HEK293 (cell line): ENCODE measurements at regions not wholly inside any gene's neighbourhood (a gene's known extent, or its start where the extent isn't known, plus 50 kb on each side); places are given as distances from the start of the nearest gene placed in this dataset.

ENCODE experiments used
- CTCF ChIA-PET: fragments of 350-600 bp; formaldehyde crosslinking; extraction: SDS; loops from one replicate; lab custom pipeline; 2021; ENCODE audit warnings: antibody characterized with exemption; lab: Yijun Ruan, JAX
- POLR2A ChIA-PET: fragments of 300-600 bp; formaldehyde crosslinking; extraction: SDS; loops from one replicate; lab custom pipeline; 2020; ENCODE audit warnings: antibody characterized with exemption, inconsistent platforms; lab: Yijun Ruan, JAX
- H3K27ac ChIP-seq: fragments of 200-500 bp; sonication (Bioruptor generic); 2 replicates; pipeline ENCODE4 v1.5.1; 2014; ENCODE audit warnings: low read depth, low read length, control low read depth, inconsistent platforms; ENCODE audit errors: extremely low read depth
- H3K36me3 ChIP-seq, 2 experiments: fragments of 200-500 bp in 1 of 2; sonication (Bioruptor generic) in 1 of 2; 1 replicate in 1 of 2; 2 replicates in 1 of 2; pipeline ENCODE4 v1.5.1; 2014 to 2017; ENCODE audit warnings: inconsistent platforms in 2 of 2, low read length in 2 of 2; ENCODE audit not compliant: control insufficient read depth in 2 of 2, insufficient read depth in 1 of 2
- H3K4me1 ChIP-seq: fragments of 200-500 bp; sonication (Bioruptor generic); 2 replicates; pipeline ENCODE4 v1.5.1; 2014; ENCODE audit warnings: mild to moderate bottlenecking, low read length, inconsistent platforms; ENCODE audit not compliant: control insufficient read depth, insufficient read depth
- H3K4me3 ChIP-seq: 2 replicates; pipeline ENCODE4 v1.5.1; 2011; ENCODE audit warnings: low read depth, mild to moderate bottlenecking, control low read depth, low read length, moderate library complexity
- H3K9me3 ChIP-seq: fragments of 200-500 bp; sonication (Bioruptor generic); 2 replicates; pipeline ENCODE4 v1.5.1; 2014; ENCODE audit warnings: low read depth, low read length, inconsistent platforms; ENCODE audit not compliant: control insufficient read depth, insufficient read depth
- BCL11B ChIP-seq: fragments of 450-650 bp; formaldehyde crosslinking; IDR thresholded peaks from 2 replicates; pipeline ENCODE4 v1.5.1; 2016; ENCODE audit warnings: low read depth, missing biosample characterization, missing genetic modification characterization
- GFI1B ChIP-seq: fragments of 450-650 bp; formaldehyde crosslinking; IDR thresholded peaks from 2 replicates; pipeline ENCODE4 v1.5.1; 2016; ENCODE audit warnings: missing biosample characterization, missing genetic modification characterization
- GLIS2 ChIP-seq: fragments of 450-650 bp; formaldehyde crosslinking; IDR thresholded peaks from 2 replicates; pipeline ENCODE4 v1.5.1; 2016; ENCODE audit warnings: missing biosample characterization, missing genetic modification characterization
- IKZF3 ChIP-seq: fragments of 450-650 bp; IDR thresholded peaks from 2 replicates; pipeline ENCODE4 v1.5.0; 2018; ENCODE audit warnings: missing biosample characterization, mild to moderate bottlenecking, missing genetic modification characterization, moderate library complexity
- KLF1 ChIP-seq: fragments of 450-650 bp; formaldehyde crosslinking; IDR thresholded peaks from 2 replicates; pipeline ENCODE4 v1.5.1; 2016; ENCODE audit warnings: missing biosample characterization, missing genetic modification characterization
- MZF1 ChIP-seq: fragments of 450-650 bp; formaldehyde crosslinking; IDR thresholded peaks from 2 replicates; pipeline ENCODE4 v1.5.1; 2017; ENCODE audit warnings: missing biosample characterization, missing genetic modification characterization, borderline replicate concordance
- PATZ1 ChIP-seq: fragments of 450-650 bp; formaldehyde crosslinking; IDR thresholded peaks from 2 replicates; pipeline ENCODE4 v1.5.1; 2016; ENCODE audit warnings: missing biosample characterization, missing genetic modification characterization
- RBAK ChIP-seq: fragments of 450-650 bp; formaldehyde crosslinking; IDR thresholded peaks from 2 replicates; pipeline ENCODE4 v1.5.1; 2016; ENCODE audit warnings: missing biosample characterization, missing genetic modification characterization
- TCF7L2 ChIP-seq: IDR thresholded peaks from 2 replicates; pipeline ENCODE4 v1.6.1; 2011; ENCODE audit warnings: low read depth, mild to moderate bottlenecking, inconsistent platforms, low read length, moderate library complexity, borderline replicate concordance
- ZBTB21 ChIP-seq: fragments of 450-650 bp; formaldehyde crosslinking; IDR thresholded peaks from 2 replicates; pipeline ENCODE4 v1.5.1; 2017; ENCODE audit warnings: missing biosample characterization, missing genetic modification characterization
- ZNF155 ChIP-seq: fragments of 450-650 bp; formaldehyde crosslinking; IDR thresholded peaks from 2 replicates; pipeline ENCODE4 v1.5.1; 2016; ENCODE audit warnings: missing biosample characterization, missing genetic modification characterization
- ZNF211 ChIP-seq: fragments of 450-650 bp; formaldehyde crosslinking; IDR thresholded peaks from 2 replicates; pipeline ENCODE4 v1.5.1; 2016; ENCODE audit warnings: low read depth, missing biosample characterization, missing genetic modification characterization
- ZNF292 ChIP-seq: fragments of 450-650 bp; formaldehyde crosslinking; IDR thresholded peaks from 2 replicates; pipeline ENCODE4 v1.5.1; 2016; ENCODE audit warnings: low read depth, missing biosample characterization, missing genetic modification characterization, borderline replicate concordance
- ZNF433 ChIP-seq: fragments of 450-650 bp; formaldehyde crosslinking; IDR thresholded peaks from 2 replicates; pipeline ENCODE4 v1.5.1; 2016; ENCODE audit warnings: missing biosample characterization, missing genetic modification characterization, low read depth
- ZNF544 ChIP-seq: fragments of 450-650 bp; formaldehyde crosslinking; IDR thresholded peaks from 2 replicates; pipeline ENCODE4 v1.5.0; 2017; ENCODE audit warnings: missing biosample characterization, missing genetic modification characterization
- ZNF555 ChIP-seq: fragments of 450-650 bp; formaldehyde crosslinking; conservative IDR thresholded peaks from 2 replicates; pipeline ENCODE4 v1.5.1; 2017; ENCODE audit warnings: missing biosample characterization, mild to moderate bottlenecking, missing genetic modification characterization, inconsistent platforms
- ZNF621 ChIP-seq: fragments of 450-650 bp; formaldehyde crosslinking; IDR thresholded peaks from 2 replicates; pipeline ENCODE4 v1.5.1; 2017; ENCODE audit warnings: missing biosample characterization, missing genetic modification characterization
- ZNF629 ChIP-seq: fragments of 450-650 bp; formaldehyde crosslinking; IDR thresholded peaks from 2 replicates; pipeline ENCODE4 v1.5.1; 2017; ENCODE audit warnings: missing biosample characterization, missing genetic modification characterization
- ZNF658 ChIP-seq: fragments of 450-650 bp; formaldehyde crosslinking; IDR thresholded peaks from 2 replicates; pipeline ENCODE4; 2016; ENCODE audit warnings: missing biosample characterization, missing genetic modification characterization
- ZNF660 ChIP-seq: fragments of 450-650 bp; IDR thresholded peaks from 2 replicates; pipeline ENCODE4 v1.5.1; 2018; ENCODE audit warnings: missing biosample characterization, mild to moderate bottlenecking, missing genetic modification characterization
- ZNF701 ChIP-seq: fragments of 450-650 bp; formaldehyde crosslinking; IDR thresholded peaks from 2 replicates; pipeline ENCODE4 v1.5.1; 2016; ENCODE audit warnings: missing biosample characterization, missing genetic modification characterization
- ZSCAN30 ChIP-seq: fragments of 450-650 bp; IDR thresholded peaks from 2 replicates; pipeline ENCODE4 v1.5.1; 2018; ENCODE audit warnings: missing biosample characterization, mild to moderate bottlenecking, missing genetic modification characterization, moderate library complexity
- ZXDB ChIP-seq: fragments of 450-650 bp; formaldehyde crosslinking; IDR thresholded peaks from 2 replicates; pipeline ENCODE4 v1.5.1; 2016; ENCODE audit warnings: missing biosample characterization, missing genetic modification characterization
- TF ChIP-seq, protein P1 (sequence below): fragments of 450-650 bp; formaldehyde crosslinking; IDR thresholded peaks from 2 replicates; pipeline ENCODE4 v1.5.1; 2017; ENCODE audit warnings: missing biosample characterization, missing genetic modification characterization
- TF ChIP-seq, protein P2 (sequence below): fragments of 450-650 bp; formaldehyde crosslinking; IDR thresholded peaks from 2 replicates; pipeline ENCODE4 v1.5.1; 2016; ENCODE audit warnings: missing biosample characterization, missing genetic modification characterization
- TF ChIP-seq, protein P3 (sequence below): fragments of 450-650 bp; formaldehyde crosslinking; IDR thresholded peaks from 2 replicates; pipeline ENCODE4 v1.5.1; 2016; ENCODE audit warnings: missing biosample characterization, missing genetic modification characterization
- TF ChIP-seq, protein P4 (sequence below): fragments of 450-650 bp; formaldehyde crosslinking; IDR thresholded peaks from 2 replicates; pipeline ENCODE4 v1.5.1; 2017; ENCODE audit warnings: missing biosample characterization, missing genetic modification characterization
- TF ChIP-seq, protein P5 (sequence below): fragments of 450-650 bp; formaldehyde crosslinking; IDR thresholded peaks from 2 replicates; pipeline ENCODE4 v1.5.1; 2016; ENCODE audit warnings: missing biosample characterization, missing genetic modification characterization

DNA sequence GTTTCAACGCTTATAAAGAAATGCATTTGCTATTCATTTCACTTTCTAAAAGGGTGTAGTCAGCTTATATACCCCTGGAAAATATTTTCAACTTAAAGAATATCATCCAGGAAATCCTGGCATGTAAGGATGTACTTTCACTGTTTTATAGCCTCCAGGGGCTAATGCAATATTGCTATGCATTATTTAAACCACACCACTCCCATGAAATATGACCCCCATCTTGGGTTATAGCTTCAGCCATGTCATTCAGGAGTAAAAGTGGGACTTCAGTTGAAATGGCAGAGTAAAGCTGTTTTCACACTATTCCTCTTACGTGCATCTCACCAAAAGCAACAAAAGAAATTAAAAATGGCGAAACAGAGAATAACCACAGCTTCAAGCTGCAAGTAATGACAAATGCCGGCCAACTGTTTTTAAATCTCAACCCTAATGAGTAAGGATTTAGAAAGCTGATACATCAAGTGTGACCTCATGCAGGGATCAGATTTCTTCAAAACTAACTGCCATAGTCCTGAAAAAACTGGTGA lies 84.5 kb downstream of the COL6A6 start:
- Histone ChIP-seq H3K4me1 (no peaks in the 10 kb centered on the region), H3K36me3 (no peaks in the 10 kb centered on the region), H3K27ac (no peak overlapping the region), H3K4me3 (no peak overlapping the region), H3K9me3 (no peaks in the 10 kb centered on the region)
- ChIA-PET CTCF (interaction anchor here (0.7 kb wide), 2 partner anchors 15 to 1615 kb away, joined by 5 to 6 read pairs; no protein-coding TSS in a partner anchor), POLR2A (no interaction called here)
- TF ChIP-seq, protein P1, sequence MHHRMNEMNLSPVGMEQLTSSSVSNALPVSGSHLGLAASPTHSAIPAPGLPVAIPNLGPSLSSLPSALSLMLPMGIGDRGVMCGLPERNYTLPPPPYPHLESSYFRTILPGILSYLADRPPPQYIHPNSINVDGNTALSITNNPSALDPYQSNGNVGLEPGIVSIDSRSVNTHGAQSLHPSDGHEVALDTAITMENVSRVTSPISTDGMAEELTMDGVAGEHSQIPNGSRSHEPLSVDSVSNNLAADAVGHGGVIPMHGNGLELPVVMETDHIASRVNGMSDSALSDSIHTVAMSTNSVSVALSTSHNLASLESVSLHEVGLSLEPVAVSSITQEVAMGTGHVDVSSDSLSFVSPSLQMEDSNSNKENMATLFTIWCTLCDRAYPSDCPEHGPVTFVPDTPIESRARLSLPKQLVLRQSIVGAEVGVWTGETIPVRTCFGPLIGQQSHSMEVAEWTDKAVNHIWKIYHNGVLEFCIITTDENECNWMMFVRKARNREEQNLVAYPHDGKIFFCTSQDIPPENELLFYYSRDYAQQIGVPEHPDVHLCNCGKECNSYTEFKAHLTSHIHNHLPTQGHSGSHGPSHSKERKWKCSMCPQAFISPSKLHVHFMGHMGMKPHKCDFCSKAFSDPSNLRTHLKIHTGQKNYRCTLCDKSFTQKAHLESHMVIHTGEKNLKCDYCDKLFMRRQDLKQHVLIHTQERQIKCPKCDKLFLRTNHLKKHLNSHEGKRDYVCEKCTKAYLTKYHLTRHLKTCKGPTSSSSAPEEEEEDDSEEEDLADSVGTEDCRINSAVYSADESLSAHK (tag by site-specific recombination) = no peak
- TF ChIP-seq TCF7L2 (no peak), RBAK (no peak), ZNF701 (tag by site-specific recombination) (no peak), ZNF629 (tag by site-specific recombination) (no peak), ZNF658 (tag by site-specific recombination) (no peak), ZBTB21 (tag by site-specific recombination) (0 out of 2 replicates have a peak, but pooled peaks have one; percentile 25), ZNF544 (tag by site-specific recombination) (no peak), ZNF211 (tag by site-specific recombination) (no peak), ZXDB (no peak), KLF1 (tag by site-specific recombination) (no peak), PATZ1 (tag by site-specific recombination) (no peak), ZNF621 (tag by site-specific recombination) (no peak), ZNF555 (tag by site-specific recombination) (no peak), BCL11B (tag by site-specific recombination) (no peak), ZNF292 (tag by site-specific recombination) (no peak), ZNF433 (tag by site-specific recombination) (no peak), ZNF155 (tag by site-specific recombination) (no peak), GLIS2 (no peak), ZSCAN30 (tag by site-specific recombination) (no peak), GFI1B (tag by site-specific recombination) (peak; percentile 75; the same call in 1 of the 2 replicates), ZNF660 (tag by site-specific recombination) (no peak), IKZF3 (no peak), MZF1 (no peak)
- TF ChIP-seq, protein P2, sequence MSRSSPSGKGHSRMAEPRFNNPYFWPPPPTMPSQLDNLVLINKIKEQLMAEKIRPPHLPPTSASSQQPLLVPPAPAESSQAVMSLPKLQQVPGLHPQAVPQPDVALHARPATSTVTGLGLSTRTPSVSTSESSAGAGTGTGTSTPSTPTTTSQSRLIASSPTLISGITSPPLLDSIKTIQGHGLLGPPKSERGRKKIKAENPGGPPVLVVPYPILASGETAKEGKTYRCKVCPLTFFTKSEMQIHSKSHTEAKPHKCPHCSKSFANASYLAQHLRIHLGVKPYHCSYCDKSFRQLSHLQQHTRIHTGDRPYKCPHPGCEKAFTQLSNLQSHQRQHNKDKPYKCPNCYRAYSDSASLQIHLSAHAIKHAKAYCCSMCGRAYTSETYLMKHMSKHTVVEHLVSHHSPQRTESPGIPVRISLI = 0 out of 2 replicates have a peak, but pooled peaks have one; percentile 21
- TF ChIP-seq, protein P3, sequence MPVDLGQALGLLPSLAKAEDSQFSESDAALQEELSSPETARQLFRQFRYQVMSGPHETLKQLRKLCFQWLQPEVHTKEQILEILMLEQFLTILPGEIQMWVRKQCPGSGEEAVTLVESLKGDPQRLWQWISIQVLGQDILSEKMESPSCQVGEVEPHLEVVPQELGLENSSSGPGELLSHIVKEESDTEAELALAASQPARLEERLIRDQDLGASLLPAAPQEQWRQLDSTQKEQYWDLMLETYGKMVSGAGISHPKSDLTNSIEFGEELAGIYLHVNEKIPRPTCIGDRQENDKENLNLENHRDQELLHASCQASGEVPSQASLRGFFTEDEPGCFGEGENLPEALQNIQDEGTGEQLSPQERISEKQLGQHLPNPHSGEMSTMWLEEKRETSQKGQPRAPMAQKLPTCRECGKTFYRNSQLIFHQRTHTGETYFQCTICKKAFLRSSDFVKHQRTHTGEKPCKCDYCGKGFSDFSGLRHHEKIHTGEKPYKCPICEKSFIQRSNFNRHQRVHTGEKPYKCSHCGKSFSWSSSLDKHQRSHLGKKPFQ (tag by site-specific recombination) = no peak
- TF ChIP-seq, protein P4, sequence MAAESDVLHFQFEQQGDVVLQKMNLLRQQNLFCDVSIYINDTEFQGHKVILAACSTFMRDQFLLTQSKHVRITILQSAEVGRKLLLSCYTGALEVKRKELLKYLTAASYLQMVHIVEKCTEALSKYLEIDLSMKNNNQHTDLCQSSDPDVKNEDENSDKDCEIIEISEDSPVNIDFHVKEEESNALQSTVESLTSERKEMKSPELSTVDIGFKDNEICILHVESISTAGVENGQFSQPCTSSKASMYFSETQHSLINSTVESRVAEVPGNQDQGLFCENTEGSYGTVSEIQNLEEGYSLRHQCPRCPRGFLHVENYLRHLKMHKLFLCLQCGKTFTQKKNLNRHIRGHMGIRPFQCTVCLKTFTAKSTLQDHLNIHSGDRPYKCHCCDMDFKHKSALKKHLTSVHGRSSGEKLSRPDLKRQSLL = no peak
- TF ChIP-seq, protein P5, sequence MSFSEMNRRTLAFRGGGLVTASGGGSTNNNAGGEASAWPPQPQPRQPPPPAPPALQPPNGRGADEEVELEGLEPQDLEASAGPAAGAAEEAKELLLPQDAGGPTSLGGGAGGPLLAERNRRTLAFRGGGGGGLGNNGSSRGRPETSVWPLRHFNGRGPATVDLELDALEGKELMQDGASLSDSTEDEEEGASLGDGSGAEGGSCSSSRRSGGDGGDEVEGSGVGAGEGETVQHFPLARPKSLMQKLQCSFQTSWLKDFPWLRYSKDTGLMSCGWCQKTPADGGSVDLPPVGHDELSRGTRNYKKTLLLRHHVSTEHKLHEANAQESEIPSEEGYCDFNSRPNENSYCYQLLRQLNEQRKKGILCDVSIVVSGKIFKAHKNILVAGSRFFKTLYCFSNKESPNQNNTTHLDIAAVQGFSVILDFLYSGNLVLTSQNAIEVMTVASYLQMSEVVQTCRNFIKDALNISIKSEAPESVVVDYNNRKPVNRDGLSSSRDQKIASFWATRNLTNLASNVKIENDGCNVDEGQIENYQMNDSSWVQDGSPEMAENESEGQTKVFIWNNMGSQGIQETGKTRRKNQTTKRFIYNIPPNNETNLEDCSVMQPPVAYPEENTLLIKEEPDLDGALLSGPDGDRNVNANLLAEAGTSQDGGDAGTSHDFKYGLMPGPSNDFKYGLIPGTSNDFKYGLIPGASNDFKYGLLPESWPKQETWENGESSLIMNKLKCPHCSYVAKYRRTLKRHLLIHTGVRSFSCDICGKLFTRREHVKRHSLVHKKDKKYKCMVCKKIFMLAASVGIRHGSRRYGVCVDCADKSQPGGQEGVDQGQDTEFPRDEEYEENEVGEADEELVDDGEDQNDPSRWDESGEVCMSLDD (tag by site-specific recombination) = no peak
